H9 (cell line): ENCODE measurements at regions not wholly inside any gene's neighbourhood (a gene's known extent, or its start where the extent isn't known, plus 50 kb on each side); places are given as distances from the start of the nearest gene placed in this dataset.

Experiments
- DNase-seq: peaks from one replicate; pipeline ENCODE4 v3.0.0-alpha.2; 2017
- H2AFZ ChIP-seq: one replicate; pipeline ENCODE4 v1.6.1; 2013; ENCODE audit warnings: mild to moderate bottlenecking, low read length, control low read depth, moderate library complexity
- H2AK5ac ChIP-seq: 2 replicates; pipeline ENCODE4 v1.6.1; 2013; ENCODE audit warnings: low read length, control low read depth, mixed read lengths; ENCODE audit not compliant: insufficient read length
- H2BK120ac ChIP-seq: one replicate; pipeline ENCODE4 v1.6.1; 2013; ENCODE audit warnings: low read depth, mild to moderate bottlenecking, low read length, control low read depth, inconsistent platforms; ENCODE audit not compliant: poor library complexity, severe bottlenecking
- H2BK12ac ChIP-seq: 2 replicates; pipeline ENCODE4 v1.6.1; 2013; ENCODE audit warnings: low read length, control low read depth, mixed read lengths, low read depth; ENCODE audit not compliant: insufficient read length
- H2BK15ac ChIP-seq: 2 replicates; pipeline ENCODE4 v1.6.1; 2013; ENCODE audit warnings: low read depth, low read length, control low read depth
- H2BK20ac ChIP-seq: one replicate; pipeline ENCODE4 v1.6.1; 2013; ENCODE audit warnings: low read depth, mild to moderate bottlenecking, low read length, control low read depth, inconsistent platforms; ENCODE audit not compliant: poor library complexity, severe bottlenecking
- H2BK5ac ChIP-seq: 2 replicates; pipeline ENCODE4 v1.6.1; 2013; ENCODE audit warnings: low read length, control low read depth, mixed read lengths; ENCODE audit not compliant: insufficient read length
- H3K14ac ChIP-seq: 2 replicates; pipeline ENCODE4 v1.6.1; 2013; ENCODE audit warnings: low read length, control low read depth; ENCODE audit not compliant: insufficient read depth
- H3K18ac ChIP-seq: 2 replicates; pipeline ENCODE4 v1.6.1; 2013; ENCODE audit warnings: low read depth, mild to moderate bottlenecking, mixed read lengths, low read length, control low read depth; ENCODE audit not compliant: insufficient read length
- H3K23ac ChIP-seq: 2 replicates; pipeline ENCODE4 v1.6.1; 2013; ENCODE audit warnings: low read length, control low read depth, mixed read lengths, low read depth; ENCODE audit not compliant: insufficient read length
- H3K23me2 ChIP-seq: 2 replicates; pipeline ENCODE4 v1.6.1; 2013; ENCODE audit warnings: low read depth, mild to moderate bottlenecking, mixed read lengths, low read length, control low read depth; ENCODE audit not compliant: insufficient read length, poor library complexity, severe bottlenecking
- H3K27ac ChIP-seq: 2 replicates; pipeline ENCODE4 v1.5.1; 2013; ENCODE audit warnings: low read length, control low read depth, mixed read lengths, low read depth; ENCODE audit not compliant: insufficient read length
- H3K27me3 ChIP-seq: 2 replicates; pipeline ENCODE4 v1.6.1; 2013; ENCODE audit warnings: low read length, control low read depth, inconsistent platforms; ENCODE audit not compliant: insufficient read depth
- H3K4ac ChIP-seq: 2 replicates; pipeline ENCODE4 v1.6.1; 2013; ENCODE audit warnings: low read depth, mild to moderate bottlenecking, control low read depth, inconsistent platforms, low read length, moderate library complexity
- H3K4me1 ChIP-seq: 2 replicates; pipeline ENCODE4 v1.6.1; 2013; ENCODE audit warnings: low read length, control low read depth, inconsistent platforms; ENCODE audit not compliant: insufficient read depth
- H3K4me2 ChIP-seq: 2 replicates; pipeline ENCODE4 v1.6.1; 2013; ENCODE audit warnings: low read length, control low read depth, mixed read lengths; ENCODE audit not compliant: insufficient read length, insufficient read depth
- H3K56ac ChIP-seq: 2 replicates; pipeline ENCODE4 v1.6.1; 2013; ENCODE audit warnings: low read depth, mild to moderate bottlenecking, mixed read lengths, low read length, control low read depth; ENCODE audit not compliant: insufficient read length
- H3K79me1 ChIP-seq: 2 replicates; pipeline ENCODE4 v1.6.1; 2013; ENCODE audit warnings: low read depth, mild to moderate bottlenecking, moderate library complexity, low read length, control low read depth, inconsistent platforms; ENCODE audit not compliant: insufficient read depth, poor library complexity, severe bottlenecking
- H3K79me2 ChIP-seq: 2 replicates; pipeline ENCODE4 v1.6.1; 2013; ENCODE audit warnings: low read length, control low read depth, inconsistent platforms; ENCODE audit not compliant: insufficient read depth
- H3K9ac ChIP-seq: 2 replicates; pipeline ENCODE4 v1.6.1; 2013; ENCODE audit warnings: low read length, control low read depth, mixed read lengths; ENCODE audit not compliant: insufficient read length; ENCODE audit errors: extremely low read depth
- H3K9me3 ChIP-seq: one replicate; pipeline ENCODE4 v1.6.1; 2013; ENCODE audit warnings: low read depth, low read length, inconsistent platforms; ENCODE audit not compliant: control insufficient read depth
- H3T11ph ChIP-seq: one replicate; pipeline ENCODE4 v1.6.1; 2013; ENCODE audit warnings: mild to moderate bottlenecking, low read length, control low read depth, inconsistent platforms
- H4K20me1 ChIP-seq: one replicate; pipeline ENCODE4 v1.6.1; 2013; ENCODE audit not compliant: control insufficient read depth, insufficient read length, insufficient read depth
- H4K5ac ChIP-seq: 2 replicates; pipeline ENCODE4 v1.6.1; 2013; ENCODE audit warnings: low read depth, mild to moderate bottlenecking, mixed read lengths, low read length, control low read depth; ENCODE audit not compliant: insufficient read length
- H4K8ac ChIP-seq: replicated peaks from 2 replicates; pipeline ENCODE4 v1.6.1; 2013; ENCODE audit warnings: low read length, control low read depth, mixed read lengths, low read depth; ENCODE audit not compliant: insufficient read length
- H4K91ac ChIP-seq: 2 replicates; pipeline ENCODE4 v1.6.1; 2013; ENCODE audit warnings: low read depth, mild to moderate bottlenecking, moderate library complexity, mixed read lengths, low read length, control low read depth; ENCODE audit not compliant: insufficient read length
- H3K27ac Mint-ChIP-seq, 3 experiments: 2 replicates in 2 of 3; 3 replicates in 1 of 3; pipeline ENCODE4 v1.8.0; 2020 to 2021; ENCODE audit warnings: mixed read lengths in 3 of 3, mild to moderate bottlenecking in 1 of 3, moderate library complexity in 1 of 3
- H3K27me3 Mint-ChIP-seq: 2 replicates; pipeline ENCODE4 v1.8.0; 2021; ENCODE audit warnings: low read depth, mild to moderate bottlenecking, moderate library complexity, mixed read lengths
- H3K36me3 Mint-ChIP-seq, 3 experiments: 2 replicates in 2 of 3; 3 replicates in 1 of 3; pipeline ENCODE4 v1.8.0; 2020 to 2021; ENCODE audit warnings: low read depth in 3 of 3, mixed read lengths in 3 of 3; ENCODE audit not compliant: insufficient read depth in 1 of 3
- H3K4me1 Mint-ChIP-seq, 2 experiments: 2 replicates each; pipeline ENCODE4 v1.8.0; 2020; ENCODE audit warnings: mixed read lengths in 2 of 2
- H3K4me3 Mint-ChIP-seq, 2 experiments: 2 replicates in 1 of 2; 3 replicates in 1 of 2; pipeline ENCODE4 v1.8.0; 2020 to 2021; ENCODE audit warnings: mild to moderate bottlenecking in 2 of 2, mixed read lengths in 2 of 2, moderate library complexity in 1 of 2
- H3K9me3 Mint-ChIP-seq, 2 experiments: 2 replicates in 1 of 2; 3 replicates in 1 of 2; pipeline ENCODE4 v1.8.0; 2020; ENCODE audit warnings: mild to moderate bottlenecking in 2 of 2, mixed read lengths in 2 of 2, moderate library complexity in 1 of 2
- CTCF ChIP-seq: fragments of 200-600 bp; sonication (generic); conservative IDR thresholded peaks from 3 replicates; pipeline ENCODE4 v1.8.0; 2021; ENCODE audit warnings: antibody characterized with exemption, mild to moderate bottlenecking
- WGBS: extraction: QIAGEN DNeasy Blood & Tissue Kit; methylation state at CpG from one replicate; pipeline ENCODE4 v1.1.7; 2013; ENCODE audit warnings: missing lambda C conversion rate, low lambda C conversion rate, mixed read lengths; ENCODE audit not compliant: insufficient read length; ENCODE audit errors: extremely low coverage; 5-methylcytosine and 5-hydroxymethylcytosine counted together

- no peak overlapping the region for H4K8ac ChIP-seq
- no peak overlapping the region for H3K27ac ChIP-seq
- no peak for DNase-seq
- H3K4me2 ChIP-seq: no peak overlapping the region
- no peak overlapping the region for H3K23ac ChIP-seq
- no peak overlapping the region for H3K27ac Mint-ChIP-seq
- no peak overlapping the region for H3T11ph ChIP-seq
- no peaks in the 10 kb centered on the region for H3K4me1 ChIP-seq
- H2BK20ac ChIP-seq: no peak overlapping the region
- H3K4me3 Mint-ChIP-seq: no peak overlapping the region; a peak in 1 of 5 replicates
- no peak overlapping the region for H4K91ac ChIP-seq
- H3K23me2 ChIP-seq: no peaks in the 10 kb centered on the region
- no peaks in the 10 kb centered on the region for H4K20me1 ChIP-seq
- H3K9me3 Mint-ChIP-seq: no peaks in the 10 kb centered on the region
- no peak for TF ChIP-seq CTCF
- no peak overlapping the region for H4K5ac ChIP-seq
- no CpG with 5 or more reads among the region's 8 CpGs for WGBS
- H2AFZ ChIP-seq: no peak overlapping the region
- no peak overlapping the region for H2BK15ac ChIP-seq
- H2BK120ac ChIP-seq: no peak overlapping the region
- H3K79me2 ChIP-seq: no peaks in the 10 kb centered on the region
- no peak overlapping the region for H2BK12ac ChIP-seq
- H3K4me1 Mint-ChIP-seq: peaks cover 0 to 9% of the 10 kb centered on the region in 2 experiments; a peak in 2 of 4 replicates
- no peak overlapping the region for H3K9ac ChIP-seq
- H3K79me1 ChIP-seq: no peaks in the 10 kb centered on the region
- H2BK5ac ChIP-seq: no peak overlapping the region
- peaks cover 6% of the 10 kb centered on the region for H3K27me3 Mint-ChIP-seq
- no peak overlapping the region for H3K4ac ChIP-seq
- no peak overlapping the region for H3K14ac ChIP-seq
- H3K18ac ChIP-seq: no peak overlapping the region
- no peak overlapping the region for H3K56ac ChIP-seq
- no peaks in the 10 kb centered on the region for H3K27me3 ChIP-seq
- no peak overlapping the region for H2AK5ac ChIP-seq
- no peaks in the 10 kb centered on the region; a peak in 1 of 7 replicates for H3K36me3 Mint-ChIP-seq
- H3K9me3 ChIP-seq: no peaks in the 10 kb centered on the region
Observed at GRCh38 chr15:92324101-92324963, 69.3 kb upstream of the ST8SIA2 start.
